Esophagus squamous epithelium (tissue), 5 donors: ENCODE measurements at regions not wholly inside any gene's neighbourhood (a gene's known extent, or its start where the extent isn't known, plus 50 kb on each side); places are given as distances from the start of the nearest gene placed in this dataset.

Experiments used
- DNase-seq: peaks from one replicate; lab custom pipeline; 2025; lab: John Stamatoyannopoulos, UW
- H3K27ac ChIP-seq, 4 donors: fragments of 200-600 bp; sonication (generic); one replicate each; pipeline ENCODE4 v1.5.1; 2016 to 2019; ENCODE audit warnings: mild to moderate bottlenecking in 1 of 4
- H3K27me3 ChIP-seq, 4 donors: fragments of 200-600 bp; sonication (generic); 1 replicate in 3 of 4; 2 replicates in 1 of 4; pipeline versions ENCODE4 v1.5.1 to v1.6.0; 2017 to 2021; ENCODE audit warnings: antibody characterized with exemption in 1 of 4
- H3K36me3 ChIP-seq, 3 donors: fragments of 200-600 bp; sonication (generic); one replicate each; pipeline ENCODE4 v1.5.1; 2016 to 2019
- H3K4me1 ChIP-seq, 3 donors: fragments of 200-600 bp; sonication (generic); one replicate each; pipeline ENCODE4 v1.5.1; 2017 to 2019
- H3K4me3 ChIP-seq, 4 donors: fragments of 200-600 bp; sonication (generic); 1 replicate in 3 of 4; 2 replicates in 1 of 4; pipeline ENCODE4 v1.5.1; 2016 to 2019; ENCODE audit warnings: mild to moderate bottlenecking in 2 of 4, moderate library complexity in 1 of 4
- H3K9me3 ChIP-seq, 3 donors: fragments of 200-600 bp; sonication (generic); one replicate each; pipeline ENCODE4 v1.5.1; 2016 to 2019
- POLR2A ChIP-seq, 4 donors: fragments of 450-650 bp; IDR thresholded peaks; one replicate each; pipeline ENCODE4 v1.6.1; 2017; ENCODE audit warnings: antibody characterized with exemption in 4 of 4, mild to moderate bottlenecking in 4 of 4, moderate library complexity in 3 of 4
- WGBS, 2 donors: methylation state at CpG; one replicate each; pipeline ENCODE4 v1.1.5; 2018; 5-methylcytosine and 5-hydroxymethylcytosine counted together
- intact Hi-C: fragments of 100-400 bp; cut with DNase I; formaldehyde crosslinking; loops from one replicate; pipeline ENCODE4 v1.15.0; 2022
- TF ChIP-seq, protein P1 (sequence below), 6 experiments: fragments of 450-650 bp in 4 of 6; fragments of 200-600 bp in 2 of 6; sonication (generic) in 2 of 6; IDR thresholded peaks; one replicate each; pipeline ENCODE4 v1.5.1; 2016 to 2019; ENCODE audit warnings: antibody characterized with exemption in 6 of 6, mild to moderate bottlenecking in 4 of 6, moderate library complexity in 4 of 6
- donor health status: DM: yes; HTN: yes; CAD: no.

DNA sequence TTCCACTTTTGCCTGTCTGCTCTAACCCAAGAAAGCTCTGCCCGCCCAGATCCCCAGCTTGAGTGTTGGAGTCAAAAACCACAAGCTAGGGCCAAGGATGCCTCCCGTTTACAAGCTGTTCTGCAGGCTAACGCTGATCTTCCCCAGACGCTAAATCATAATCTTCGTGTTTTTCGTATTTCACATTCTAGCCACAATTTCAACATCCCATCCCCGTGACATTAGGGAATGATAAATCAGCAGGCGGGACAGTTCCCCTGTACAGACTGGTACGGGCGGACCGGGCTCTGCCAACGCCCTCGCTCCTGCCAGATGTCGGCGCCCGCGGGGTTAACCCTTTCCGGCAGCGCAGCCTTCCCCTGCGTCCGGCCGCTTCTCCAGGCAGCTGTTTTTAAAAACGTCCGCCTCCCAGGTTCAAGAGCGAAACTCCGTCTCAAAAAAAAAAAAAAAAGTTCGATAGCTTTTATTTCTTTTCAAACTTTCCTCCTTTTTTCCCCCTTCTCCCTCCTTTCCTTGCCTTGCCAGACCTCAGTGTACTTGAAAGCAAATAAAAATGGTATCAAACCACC is 81.0 kb upstream of the BNC1 start:
- peak overlapping the region in 1 of 4 donors; percentile 36 for H3K27ac ChIP-seq
- whole genome bisulfite sequencing, 2 donors = 1 to 2% methylated on average over 9 to 26 of the region's 27 CpGs
- no peak for DNase-seq
- peaks cover 0 to 20% (median 6%) of the 10 kb centered on the region in 3 donors for H3K4me1 ChIP-seq
- H3K4me3 ChIP-seq = peak overlapping the region; percentile 5 to 55 (median 29)
- peaks cover 0 to 46% (median 0%) of the 10 kb centered on the region in 4 donors for H3K27me3 ChIP-seq
- no peaks in the 10 kb centered on the region for H3K36me3 ChIP-seq
- intact Hi-C loops = no loop called here
- TF ChIP-seq, protein P1, sequence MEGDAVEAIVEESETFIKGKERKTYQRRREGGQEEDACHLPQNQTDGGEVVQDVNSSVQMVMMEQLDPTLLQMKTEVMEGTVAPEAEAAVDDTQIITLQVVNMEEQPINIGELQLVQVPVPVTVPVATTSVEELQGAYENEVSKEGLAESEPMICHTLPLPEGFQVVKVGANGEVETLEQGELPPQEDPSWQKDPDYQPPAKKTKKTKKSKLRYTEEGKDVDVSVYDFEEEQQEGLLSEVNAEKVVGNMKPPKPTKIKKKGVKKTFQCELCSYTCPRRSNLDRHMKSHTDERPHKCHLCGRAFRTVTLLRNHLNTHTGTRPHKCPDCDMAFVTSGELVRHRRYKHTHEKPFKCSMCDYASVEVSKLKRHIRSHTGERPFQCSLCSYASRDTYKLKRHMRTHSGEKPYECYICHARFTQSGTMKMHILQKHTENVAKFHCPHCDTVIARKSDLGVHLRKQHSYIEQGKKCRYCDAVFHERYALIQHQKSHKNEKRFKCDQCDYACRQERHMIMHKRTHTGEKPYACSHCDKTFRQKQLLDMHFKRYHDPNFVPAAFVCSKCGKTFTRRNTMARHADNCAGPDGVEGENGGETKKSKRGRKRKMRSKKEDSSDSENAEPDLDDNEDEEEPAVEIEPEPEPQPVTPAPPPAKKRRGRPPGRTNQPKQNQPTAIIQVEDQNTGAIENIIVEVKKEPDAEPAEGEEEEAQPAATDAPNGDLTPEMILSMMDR (IDR thresholded peaks at IDR 0.05) = no peak
- no peak for TF ChIP-seq POLR2A (IDR thresholded peaks at IDR 0.05)
- no peaks in the 10 kb centered on the region for H3K9me3 ChIP-seq

DNA sequence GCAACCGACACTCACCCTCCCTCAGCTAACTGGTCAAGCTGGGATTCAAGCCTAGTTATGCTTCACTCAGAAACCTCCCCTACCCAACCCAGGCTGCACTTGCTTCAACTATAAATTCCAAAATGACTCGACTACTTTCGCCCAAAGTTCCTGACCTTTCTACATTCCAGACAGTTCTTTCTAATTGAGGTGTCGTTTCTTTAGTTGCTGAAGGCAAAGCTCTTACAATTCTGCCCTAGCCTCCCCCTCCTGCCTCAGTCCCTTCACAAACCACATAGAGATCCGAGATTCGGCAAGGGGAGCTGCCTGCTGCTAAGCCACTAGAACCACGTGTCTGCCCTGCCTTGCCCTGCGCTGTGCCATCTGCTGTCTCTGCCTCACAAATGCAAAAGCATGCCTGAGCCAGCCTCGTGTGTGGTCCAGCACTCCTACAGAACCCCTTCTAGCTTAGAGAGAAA is 74.7 kb upstream of the SH3GL3 start:
- Histone ChIP-seq H3K36me3 (no peaks in the 10 kb centered on the region), H3K9me3 (no peaks in the 10 kb centered on the region), H3K27ac (no peak overlapping the region), H3K27me3 (peaks cover 0 to 73% (median 0%) of the 10 kb centered on the region in 4 donors), H3K4me3 (no peak overlapping the region), H3K4me1 (peaks cover 0 to 14% (median 4%) of the 10 kb centered on the region in 3 donors)
- TF ChIP-seq, protein P1 (IDR thresholded peaks at IDR 0.05) = no peak
- TF ChIP-seq POLR2A (IDR thresholded peaks at IDR 0.05) = no peak
- WGBS, 2 donors = 14 to 17% methylated on average over 9 of the region's 9 CpGs
- intact Hi-C loops = no loop called here
- no peak for DNase-seq

DNA sequence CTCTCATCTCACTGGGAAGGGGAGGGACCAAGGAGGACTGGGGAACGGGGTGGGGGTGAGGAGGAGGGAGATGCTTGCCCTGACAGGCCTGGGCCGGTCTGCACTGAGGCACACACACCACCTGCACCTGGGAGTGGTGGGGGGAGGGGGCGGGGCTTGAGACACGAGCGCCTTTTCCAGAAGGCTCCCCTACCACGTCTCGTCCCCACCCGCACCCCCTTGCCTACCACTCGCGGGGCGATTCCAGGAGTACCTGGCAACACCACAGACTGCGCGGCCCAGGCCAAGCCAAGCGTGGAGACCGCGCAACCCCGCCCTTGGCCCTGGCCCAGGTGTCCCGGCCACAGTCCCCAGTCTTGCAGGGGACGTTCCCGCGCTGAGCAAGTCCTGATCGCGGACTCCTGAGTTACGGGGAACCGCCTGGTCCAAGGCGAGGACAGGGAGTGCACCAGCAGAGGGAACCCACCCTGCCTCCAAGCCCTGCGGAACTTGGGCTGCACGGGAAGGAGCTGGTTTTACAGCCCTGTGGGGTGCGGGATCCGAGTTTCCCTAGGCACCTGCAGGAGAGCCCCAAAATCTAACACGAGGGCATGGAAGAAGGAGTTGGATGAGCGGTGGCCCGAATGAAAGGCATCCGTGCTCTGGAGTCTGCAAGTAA is 68.1 kb upstream of the SH3GL3 start:
- TF ChIP-seq POLR2A (IDR thresholded peaks at IDR 0.05) = no peak
- TF ChIP-seq, protein P1 (IDR thresholded peaks at IDR 0.05) = peak in 1 of 6 experiments; percentile 14
- no peak for DNase-seq
- peak overlapping the region; percentile 59 to 85 (median 78) for H3K27ac ChIP-seq
- H3K4me1 ChIP-seq = peaks cover 16 to 44% (median 25%) of the 10 kb centered on the region in 3 donors
- intact Hi-C loops = no loop called here
- no peaks in the 10 kb centered on the region for H3K36me3 ChIP-seq
- H3K27me3 ChIP-seq = peaks cover 0 to 70% (median 0%) of the 10 kb centered on the region in 4 donors
- peak overlapping the region; percentile 3 to 45 (median 18) for H3K4me3 ChIP-seq
- no peaks in the 10 kb centered on the region for H3K9me3 ChIP-seq
- WGBS, 2 donors = 0 to 7% methylated on average over 3 to 8 of the region's 34 CpGs

DNA sequence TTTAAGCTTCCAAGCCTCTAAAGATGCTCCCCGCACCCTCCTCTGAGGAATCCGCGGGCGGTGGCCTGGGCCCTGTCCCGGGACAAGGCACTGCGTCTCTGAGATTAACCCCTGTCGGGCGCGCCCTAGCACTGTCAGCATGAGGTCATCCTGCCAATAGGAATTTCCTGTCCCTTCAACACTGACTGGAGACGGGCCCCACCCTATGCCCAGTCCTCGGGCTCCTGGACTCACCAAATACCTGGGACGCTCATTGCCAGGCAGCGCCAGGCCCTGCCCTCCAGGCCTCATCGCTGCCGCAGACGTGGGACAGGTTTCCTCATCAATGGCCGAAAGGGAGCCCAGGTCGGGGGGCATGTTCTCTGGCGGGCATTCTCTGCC is 67.6 kb upstream of the SH3GL3 start:
- H3K9me3 ChIP-seq = no peaks in the 10 kb centered on the region
- peaks cover 0 to 65% (median 0%) of the 10 kb centered on the region in 4 donors for H3K27me3 ChIP-seq
- peak overlapping the region in 3 of 4 donors; percentile 10 to 45 (median 26) for H3K4me3 ChIP-seq
- no peak for DNase-seq
- peaks cover 16 to 44% (median 25%) of the 10 kb centered on the region in 3 donors for H3K4me1 ChIP-seq
- no peak for TF ChIP-seq POLR2A (IDR thresholded peaks at IDR 0.05)
- TF ChIP-seq, protein P1 (IDR thresholded peaks at IDR 0.05) = peak in 1 of 6 experiments; percentile 2
- intact Hi-C loops = no loop called here
- WGBS, 2 donors = 4 to 24% methylated on average over 5 to 11 of the region's 19 CpGs
- H3K27ac ChIP-seq = peak overlapping the region; percentile 59 to 85 (median 78)
- no peaks in the 10 kb centered on the region for H3K36me3 ChIP-seq

DNA sequence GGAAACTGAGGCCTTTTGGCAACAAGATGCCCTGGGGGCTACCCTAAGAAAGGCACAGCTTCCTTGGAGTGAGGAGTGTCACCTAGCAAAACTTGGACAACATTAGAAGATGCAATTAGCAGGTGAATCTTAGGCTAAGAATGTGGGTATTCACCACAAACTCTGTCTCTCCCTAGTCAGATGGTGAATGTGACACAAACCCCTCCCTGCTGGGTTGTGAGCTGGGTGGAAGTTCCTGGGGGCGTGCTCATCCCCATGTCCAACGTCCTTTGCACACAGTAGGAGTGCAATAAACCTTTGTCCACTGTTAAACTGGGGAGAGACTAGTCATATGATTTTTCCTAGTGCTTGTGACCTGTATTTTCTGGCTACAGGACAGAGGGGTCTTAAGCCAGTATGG is 67.1 kb upstream of the SH3GL3 start:
- intact Hi-C loops = no loop called here
- 39% methylated on average over 2 of the region's 2 CpGs; no CpG with 5 or more reads in 1 of the 2 donors for WGBS, 2 donors
- H3K27ac ChIP-seq = peak overlapping the region; percentile 59 to 85 (median 78)
- TF ChIP-seq POLR2A (IDR thresholded peaks at IDR 0.05) = no peak
- TF ChIP-seq, protein P1 (IDR thresholded peaks at IDR 0.05) = no peak
- H3K9me3 ChIP-seq = no peaks in the 10 kb centered on the region
- peaks cover 0 to 60% (median 0%) of the 10 kb centered on the region in 4 donors for H3K27me3 ChIP-seq
- peaks cover 16 to 44% (median 25%) of the 10 kb centered on the region in 3 donors for H3K4me1 ChIP-seq
- no peak for DNase-seq
- H3K4me3 ChIP-seq = no peak overlapping the region
- H3K36me3 ChIP-seq = no peaks in the 10 kb centered on the region
